ENCODE measurements at regions not wholly inside any gene's neighbourhood (a gene's known extent, or its start where the extent isn't known, plus 50 kb on each side); places are given as distances from the start of the nearest gene placed in this dataset.
A peak's percentile ranks its signal among the peaks of the same experiment; 100 is the strongest.

- DNase-seq (ENCODE audit: low read depth in 3 of 3, low spot score in 2 of 3): no peak
Measured at GRCh38 chr20:58071298-58071697, 157.2 kb downstream of the ANKRD60 start.

DNA sequence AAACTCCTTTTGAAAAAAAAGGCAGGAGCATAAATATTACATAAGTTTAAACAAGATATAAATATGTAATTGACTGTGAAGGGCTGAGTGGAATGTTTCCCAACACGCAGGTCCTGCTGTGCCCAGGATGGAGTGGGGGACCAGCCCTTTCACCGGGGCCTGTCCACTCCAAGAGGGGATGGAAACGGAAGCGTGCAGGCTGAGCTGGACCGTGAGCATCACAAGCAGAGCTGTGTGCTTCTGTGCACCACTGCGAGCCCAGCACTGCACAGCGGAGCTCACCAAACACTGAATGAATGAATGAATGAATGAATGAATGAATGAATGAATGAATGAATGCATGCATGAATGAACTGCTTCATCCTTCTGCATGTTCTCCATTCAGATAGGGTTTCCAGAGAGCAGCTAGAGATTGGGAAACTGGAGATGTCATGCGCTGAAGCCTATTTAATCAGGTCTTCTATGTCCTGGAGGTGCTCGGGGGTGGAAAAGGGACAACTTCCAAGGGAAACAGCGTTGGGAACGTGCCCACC is 157.7 kb downstream of the ANKRD60 start:
- DNase-seq (ENCODE audit: low read depth in 3 of 3, low spot score in 2 of 3): no peak

DNA sequence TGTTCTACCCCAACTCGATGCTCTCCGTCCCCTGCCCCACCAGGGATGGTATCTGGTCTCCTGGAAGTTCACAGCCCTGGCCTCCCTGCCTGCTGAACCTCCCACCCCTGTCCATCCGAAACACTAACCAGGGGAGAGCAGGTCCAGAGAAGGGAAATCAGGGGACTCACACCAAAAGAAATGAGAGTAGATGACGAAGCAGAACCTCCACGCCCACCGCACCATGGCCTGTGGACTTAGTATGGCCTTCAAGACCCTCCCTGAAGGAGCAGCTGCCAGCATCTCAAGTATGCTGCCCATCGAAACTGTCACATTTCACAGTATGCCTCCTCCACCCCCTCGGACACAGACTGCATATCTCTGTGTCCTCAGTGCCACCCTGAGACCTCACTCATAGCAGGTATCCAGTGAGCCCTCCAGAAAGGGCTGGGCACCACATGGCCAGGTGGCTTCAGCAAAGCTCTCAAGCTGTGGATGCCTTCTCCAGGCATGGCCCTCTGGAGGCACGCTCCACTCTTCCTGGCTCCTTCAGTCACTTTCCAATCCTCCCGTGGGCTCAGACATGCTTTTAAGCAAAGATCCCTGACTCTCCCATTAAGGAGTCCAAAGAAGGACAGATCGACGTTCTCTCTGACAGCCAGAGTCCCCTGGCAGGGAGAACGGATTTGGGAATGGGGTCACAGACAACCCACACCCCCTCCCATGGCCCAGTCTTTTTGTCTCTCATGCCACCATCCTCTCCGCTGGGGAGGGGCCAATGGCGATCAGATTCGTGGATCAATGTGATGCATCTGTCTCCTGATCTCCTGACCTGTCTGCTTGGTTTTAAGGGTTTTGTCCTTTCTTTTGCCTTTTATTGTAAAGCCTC is 158.4 kb downstream of the ANKRD60 start:
- DNase-seq (ENCODE audit: low read depth in 3 of 3, low spot score in 2 of 3): no peak

DNA sequence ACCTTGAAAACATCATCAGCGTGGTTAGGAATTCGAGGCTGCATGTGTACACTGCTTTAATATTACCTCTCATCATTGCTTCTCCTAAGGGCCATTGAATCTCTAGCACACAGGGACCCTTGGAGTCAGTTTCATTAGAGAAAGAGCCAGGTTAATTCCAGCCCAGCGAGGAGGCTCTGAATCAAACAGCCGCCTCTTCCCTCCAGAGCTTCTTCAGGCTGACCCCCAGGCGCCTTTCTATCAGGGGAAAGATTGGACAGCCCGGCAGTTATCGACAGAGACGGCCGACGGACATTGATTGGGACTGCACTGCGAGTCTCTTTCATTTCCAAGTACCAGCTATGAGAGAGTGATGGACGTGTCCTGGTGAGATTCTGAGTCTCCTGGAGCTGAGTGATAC is 159.2 kb downstream of the ANKRD60 start:
- no peak for DNase-seq (ENCODE audit: low read depth in 3 of 3, low spot score in 2 of 3)

GRCh38 chr20:58065508-58066361 is 162.7 kb downstream of the ANKRD60 start:
- no peak for DNase-seq (ENCODE audit: low read depth in 3 of 3, low spot score in 2 of 3)

- no peak for DNase-seq (ENCODE audit: low read depth in 3 of 3, low spot score in 2 of 3)
Measured at GRCh38 chr20:58064411-58065010, 163.9 kb downstream of the ANKRD60 start.

DNA sequence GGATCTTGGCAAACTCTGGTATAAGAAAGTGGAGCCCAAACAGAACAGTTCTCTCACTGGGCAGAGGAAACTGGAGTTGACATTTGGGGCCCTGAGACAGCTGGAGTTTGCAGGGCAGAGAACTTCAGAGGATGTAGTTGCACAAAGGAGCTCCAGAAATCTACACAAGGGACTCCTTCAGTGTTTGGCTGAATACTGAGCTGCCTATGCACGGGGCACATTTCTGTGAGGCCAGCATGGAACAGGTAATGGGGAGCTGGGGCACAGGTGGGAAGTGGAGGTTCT is 169.3 kb downstream of the ANKRD60 start:
- no peak for DNase-seq (ENCODE audit: low read depth in 3 of 3, low spot score in 2 of 3)

DNA sequence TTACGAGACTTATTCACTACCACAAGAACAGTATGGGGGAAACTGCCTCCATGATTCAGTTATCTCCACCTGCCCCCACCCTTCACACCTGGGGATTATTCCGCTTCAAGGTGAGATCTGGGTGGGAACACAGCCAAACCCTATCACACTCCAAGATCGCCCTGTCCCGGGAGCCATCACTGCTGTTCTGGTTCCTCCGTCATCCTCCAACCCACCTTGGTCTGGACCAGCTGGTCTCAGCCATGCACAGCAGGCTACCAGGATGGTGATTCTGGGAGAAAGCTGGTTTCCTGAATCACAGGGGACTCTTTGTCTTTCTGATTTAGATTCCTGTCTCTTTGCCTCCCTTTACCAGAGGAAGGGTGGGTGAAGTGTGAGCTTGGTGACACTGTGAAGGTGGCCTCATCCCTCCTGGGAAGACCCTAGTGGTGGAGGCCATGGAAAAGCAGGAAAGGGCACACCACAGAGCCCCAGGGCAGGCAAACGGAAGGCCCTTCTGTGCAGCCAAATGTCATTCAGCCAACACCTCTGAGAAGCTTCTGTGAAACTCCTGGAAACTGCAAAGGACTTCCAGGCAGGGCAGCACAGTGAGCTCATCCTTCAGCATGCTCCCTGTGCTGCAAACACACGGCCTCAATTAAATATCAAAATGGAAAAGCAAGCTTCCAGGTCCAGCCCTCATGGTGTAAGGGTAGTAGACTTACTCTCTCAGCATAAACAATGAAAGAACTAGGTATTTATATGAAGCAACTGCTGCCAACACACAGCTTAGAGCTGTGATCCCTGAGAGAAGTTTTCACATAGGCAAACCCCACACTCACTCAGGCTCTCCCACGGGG is 169.8 kb downstream of the ANKRD60 start:
- no peak for DNase-seq (ENCODE audit: low read depth in 3 of 3, low spot score in 2 of 3)

DNA sequence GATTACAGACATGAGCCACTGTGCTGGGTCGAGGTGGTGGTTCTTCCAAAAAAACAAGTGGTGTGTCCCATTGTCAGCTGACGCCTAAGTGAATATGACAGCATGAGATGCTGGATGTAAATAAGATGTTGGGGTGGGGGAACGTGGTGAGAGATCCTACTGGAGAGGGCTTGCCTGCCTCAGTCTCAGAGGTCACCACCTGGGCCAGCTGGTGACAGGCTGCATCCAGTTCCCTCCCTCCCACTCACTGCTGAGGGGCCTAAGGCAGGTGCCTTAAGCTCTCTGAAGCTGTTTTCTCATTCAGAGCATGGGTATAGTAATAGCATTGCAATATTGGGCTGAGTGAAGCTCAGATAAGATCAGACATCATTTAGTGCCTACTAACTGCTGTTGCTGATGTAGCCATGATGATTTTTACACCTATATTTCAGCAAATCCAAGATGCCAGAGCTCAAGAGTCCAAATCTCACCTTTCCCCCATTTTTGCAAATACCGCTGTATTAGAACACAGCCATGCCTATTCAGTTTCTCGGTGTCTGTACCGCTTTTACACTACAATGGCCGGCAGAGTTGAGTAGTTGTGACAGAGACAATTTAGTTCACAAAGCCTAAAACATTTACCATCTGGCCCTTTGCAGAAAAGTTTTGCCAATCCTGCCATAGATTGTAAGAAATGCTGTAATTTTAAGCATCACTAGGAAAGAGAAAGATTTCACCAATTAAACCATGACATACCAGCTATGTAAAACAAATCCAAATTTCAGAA is 171.3 kb downstream of the ANKRD60 start:
- DNase-seq (ENCODE audit: low read depth in 3 of 3, low spot score in 2 of 3): no peak

DNA sequence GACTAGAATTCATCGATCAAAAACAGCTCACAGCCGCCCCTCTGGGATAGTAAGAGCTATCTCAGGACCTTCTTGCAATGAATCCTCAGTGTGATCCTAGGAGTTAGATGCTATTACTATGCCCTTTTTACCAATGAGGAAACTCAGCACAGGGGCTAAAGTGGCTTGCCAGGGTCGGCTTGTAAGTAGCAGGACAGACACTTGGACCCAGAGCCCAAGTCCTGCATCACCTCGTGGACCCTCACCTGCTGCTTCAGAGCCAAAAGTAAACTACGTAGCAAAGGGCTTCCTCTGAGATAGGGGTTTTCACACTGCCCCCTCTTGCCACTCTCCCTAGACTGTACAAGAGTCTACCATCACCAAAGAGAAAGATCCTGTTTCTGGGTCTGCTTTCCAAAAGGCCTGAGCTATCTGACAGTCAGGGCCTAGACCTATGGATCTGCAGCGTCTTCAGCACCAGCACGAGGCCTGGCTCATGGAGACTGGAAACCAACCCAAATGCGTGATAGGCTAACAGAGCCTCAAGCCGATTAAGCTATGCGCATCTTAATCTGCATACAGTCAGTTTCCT is 172.3 kb downstream of the ANKRD60 start:
- no peak for DNase-seq (ENCODE audit: low read depth in 3 of 3, low spot score in 2 of 3)

- no peak for DNase-seq (ENCODE audit: low read depth in 3 of 3, low spot score in 2 of 3)
Measured at GRCh38 chr20:58054780-58055373, 173.6 kb downstream of the ANKRD60 start.

DNA sequence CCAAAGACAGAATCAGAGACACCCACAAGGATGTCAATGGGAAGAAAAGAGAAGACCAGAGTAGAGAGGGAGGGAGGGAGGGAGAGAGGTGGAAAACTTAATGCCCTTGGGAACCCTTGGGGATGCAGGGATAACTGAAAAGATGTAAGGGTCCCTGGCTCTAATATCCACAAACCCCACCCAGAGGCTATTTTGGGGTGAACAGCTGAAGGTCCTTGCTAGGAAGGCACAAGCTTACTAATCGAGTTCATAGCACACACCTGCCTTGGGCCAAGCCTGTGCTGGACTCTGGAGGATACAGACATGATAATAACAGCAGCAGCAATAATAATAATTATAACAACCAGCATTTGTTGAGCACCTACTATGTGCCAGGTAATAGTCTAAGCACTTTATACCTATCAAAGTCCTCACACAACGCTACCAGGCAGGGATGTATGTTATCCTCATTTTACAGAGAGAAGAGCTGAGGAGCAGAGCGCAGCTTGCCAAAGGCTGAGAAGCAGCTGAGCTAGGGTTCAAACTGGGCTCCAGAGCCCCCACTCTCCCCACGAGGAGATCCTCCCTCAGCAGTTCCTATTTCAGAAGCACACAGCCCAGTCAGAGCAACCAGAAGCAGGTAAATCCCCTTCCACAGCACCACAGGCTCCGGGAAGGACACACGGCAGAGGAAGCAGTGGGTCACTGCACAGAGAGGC is 174.2 kb downstream of the ANKRD60 start:
- DNase-seq (ENCODE audit: low read depth in 3 of 3, low spot score in 2 of 3): no peak

DNA sequence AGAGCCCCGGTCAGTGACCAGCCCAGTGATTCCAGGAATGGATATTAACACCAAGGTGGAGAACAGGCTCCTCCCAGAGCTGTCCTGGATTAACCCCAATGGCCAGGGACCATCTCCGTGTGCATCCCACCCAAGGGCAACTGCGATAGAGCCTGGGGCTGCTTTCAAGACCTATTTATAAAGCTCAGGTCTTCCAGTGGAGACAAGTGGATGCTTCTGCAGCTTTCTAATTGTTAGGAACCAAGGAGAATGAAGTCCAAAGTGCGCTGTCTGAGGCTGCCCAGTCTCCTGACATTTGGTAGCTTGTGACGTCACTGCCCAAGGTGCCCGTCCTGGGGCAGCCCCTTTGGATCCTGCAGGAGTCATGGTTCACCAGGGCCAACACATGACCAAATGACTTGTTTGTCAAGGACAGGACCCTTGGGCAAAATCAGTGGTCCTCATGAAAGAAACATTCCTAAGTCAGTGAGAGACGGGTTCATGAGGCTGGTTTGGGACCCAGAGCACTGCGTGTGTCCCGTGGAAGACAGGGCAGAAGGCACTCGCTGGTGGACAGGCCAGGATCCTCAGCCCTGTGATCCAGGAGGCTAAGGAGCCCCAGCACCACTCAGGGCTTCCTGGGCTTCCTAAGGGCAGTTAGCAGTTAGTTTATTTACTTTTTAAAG is 174.9 kb downstream of the ANKRD60 start:
- no peak for DNase-seq (ENCODE audit: low read depth in 3 of 3, low spot score in 2 of 3)

- no peak for DNase-seq (ENCODE audit: low read depth in 3 of 3, low spot score in 2 of 3)
Measured at GRCh38 chr20:58051367-58051766, 177.1 kb downstream of the ANKRD60 start.

DNA sequence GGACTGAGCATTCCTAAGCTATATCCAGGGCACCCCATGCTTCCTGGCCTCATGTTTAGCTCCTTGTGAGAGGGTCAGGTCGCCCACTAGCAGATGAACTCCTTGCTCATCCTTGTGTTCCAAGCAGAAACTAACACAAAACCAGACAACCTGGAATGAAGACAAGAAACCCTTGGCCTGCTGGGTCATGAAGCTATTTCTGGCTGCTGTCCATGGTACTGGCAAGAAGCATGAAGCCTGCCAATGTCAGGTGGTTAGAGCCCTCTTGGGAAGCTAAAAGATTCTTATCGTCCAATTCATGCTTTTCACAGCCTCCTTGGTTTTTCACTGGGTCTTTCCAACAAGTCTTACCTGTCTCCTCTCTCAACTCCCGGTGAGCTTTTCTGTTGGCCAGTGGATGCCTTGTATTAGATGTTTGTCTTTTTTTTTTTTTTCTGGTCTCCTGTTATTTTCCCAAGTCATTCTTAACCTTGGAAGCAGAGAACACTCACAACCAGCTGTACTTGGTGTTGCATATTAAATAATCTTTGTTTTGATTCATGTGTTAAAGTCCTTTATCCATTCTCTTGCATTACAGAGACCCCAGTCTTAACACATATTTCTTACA is 180.3 kb downstream of the ANKRD60 start:
- peak; percentile 41 to 46 (median 41) for DNase-seq (ENCODE audit: low read depth in 3 of 3, low spot score in 2 of 3)

GRCh38 chr20:58046311-58046710 is 182.1 kb downstream of the ANKRD60 start:
- no peak for DNase-seq (ENCODE audit: low read depth in 3 of 3, low spot score in 2 of 3)

DNA sequence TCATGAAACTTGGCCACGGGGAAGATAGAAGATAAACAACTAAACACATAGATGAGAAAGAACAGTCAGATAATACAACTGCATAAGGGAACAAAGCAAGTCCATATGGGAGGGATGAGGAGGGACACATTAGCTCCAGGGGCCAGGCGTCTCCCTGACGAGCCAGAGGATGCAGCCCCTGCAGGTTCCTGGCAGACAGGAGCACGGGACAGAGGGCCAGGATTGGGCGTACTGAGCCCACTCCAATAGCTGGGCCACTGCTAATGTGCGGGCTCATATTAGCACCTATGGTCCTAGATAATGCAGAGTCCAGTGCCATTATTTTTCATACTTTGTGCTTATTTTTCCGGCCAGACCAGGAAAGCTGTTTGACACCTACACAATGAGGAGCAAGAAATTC is 182.9 kb downstream of the ANKRD60 start:
- no peak for DNase-seq (ENCODE audit: low read depth in 3 of 3, low spot score in 2 of 3)
